Thoracic aorta (tissue), 2 donors: ENCODE measurements at regions not wholly inside any gene's neighbourhood (a gene's known extent, or its start where the extent isn't known, plus 50 kb on each side); places are given as distances from the start of the nearest gene placed in this dataset.
"Not testable (repeated sequence)": the region's sequence is repeated elsewhere in the genome, so short reads cannot be mapped to it uniquely, and the experiment has no call there.

Experiments used
- ATAC-seq: fragments of 150-250 bp; one replicate; pipeline ENCODE4 v1.8.0; 2017; ENCODE audit warnings: low read depth; ENCODE audit not compliant: insufficient number of reproducible peaks, low FRiP score
- DNase-seq: peaks from one replicate; pipeline ENCODE4 v3.0.0-alpha.2; 2020; ENCODE audit warnings: low spot score
- H3K27ac ChIP-seq, 2 donors: fragments of 200-600 bp; sonication (generic); 1 replicate in 1 of 2; 2 replicates in 1 of 2; pipeline ENCODE4 v1.5.1; 2016; ENCODE audit warnings: mild to moderate bottlenecking in 2 of 2, moderate library complexity in 2 of 2
- H3K27me3 ChIP-seq: fragments of 200-600 bp; sonication (generic); replicated peaks from 2 replicates; pipeline ENCODE4 v1.6.0; 2016; ENCODE audit warnings: mild to moderate bottlenecking; ENCODE audit not compliant: insufficient read depth
- H3K36me3 ChIP-seq: fragments of 200-600 bp; sonication (generic); one replicate; pipeline ENCODE4 v1.5.1; 2016
- H3K4me1 ChIP-seq, 2 donors: fragments of 200-600 bp; sonication (generic); 1 replicate in 1 of 2; 2 replicates in 1 of 2; pipeline versions ENCODE4 v1.5.1 to v1.6.0; 2016; ENCODE audit warnings: low read depth in 2 of 2, mild to moderate bottlenecking in 1 of 2; ENCODE audit not compliant: control insufficient read depth in 1 of 2
- H3K4me3 ChIP-seq: fragments of 200-600 bp; sonication (generic); 2 replicates; pipeline ENCODE4 v1.5.1; 2016; ENCODE audit warnings: mild to moderate bottlenecking
- H3K9me3 ChIP-seq: fragments of 200-600 bp; sonication (generic); 2 replicates; pipeline ENCODE4 v1.5.1; 2016
- CTCF ChIP-seq: fragments of 200-600 bp; sonication (generic); IDR thresholded peaks from one replicate; pipeline ENCODE4 v1.5.1; 2019; ENCODE audit warnings: antibody characterized with exemption

GRCh38 chr5:155633338-155633957, 619.9 kb downstream of the KIF4B start:
- no peak for ATAC-seq
- H3K9me3 ChIP-seq: no peaks in the 10 kb centered on the region
- H3K27me3 ChIP-seq: no peaks in the 10 kb centered on the region
- H3K27ac ChIP-seq: no peak overlapping the region
- no peaks in the 10 kb centered on the region for H3K4me1 ChIP-seq
- TF ChIP-seq CTCF: no peak
- no peak overlapping the region for H3K4me3 ChIP-seq
- DNase-seq: no peak
- no peaks in the 10 kb centered on the region for H3K36me3 ChIP-seq

GRCh38 chr5:155649666-155650065, 636.1 kb downstream of the KIF4B start:
- H3K27ac ChIP-seq: no peak overlapping the region
- DNase-seq: no peak
- no peaks in the 10 kb centered on the region for H3K9me3 ChIP-seq
- H3K27me3 ChIP-seq: no peaks in the 10 kb centered on the region
- ATAC-seq: no peak
- no peak overlapping the region for H3K4me3 ChIP-seq
- TF ChIP-seq CTCF: no peak
- no peaks in the 10 kb centered on the region for H3K4me1 ChIP-seq
- H3K36me3 ChIP-seq: no peaks in the 10 kb centered on the region

- DNase-seq (no peak), ATAC-seq (no peak)
- Histone ChIP-seq H3K9me3 (no peaks in the 10 kb centered on the region), H3K4me3 (no peak overlapping the region), H3K36me3 (no peaks in the 10 kb centered on the region), H3K27me3 (no peaks in the 10 kb centered on the region), H3K27ac (no peak overlapping the region), H3K4me1 (no peaks in the 10 kb centered on the region)
- no peak for TF ChIP-seq CTCF
Measured at GRCh38 chr5:155655569-155655968, 642.0 kb downstream of the KIF4B start.

- no peak overlapping the region for H3K4me3 ChIP-seq
- H3K27ac ChIP-seq: no peak overlapping the region
- no peak for ATAC-seq
- H3K4me1 ChIP-seq: no peaks in the 10 kb centered on the region
- DNase-seq: no peak
- no peaks in the 10 kb centered on the region for H3K27me3 ChIP-seq
- no peak for TF ChIP-seq CTCF
- H3K9me3 ChIP-seq: no peaks in the 10 kb centered on the region
- no peaks in the 10 kb centered on the region for H3K36me3 ChIP-seq
Measured at GRCh38 chr5:155661859-155662258, 648.3 kb downstream of the KIF4B start.

GRCh38 chr5:155665361-155665760, 651.8 kb downstream of the KIF4B start:
- TF ChIP-seq CTCF: no peak
- H3K4me1 ChIP-seq: no peaks in the 10 kb centered on the region
- no peak overlapping the region for H3K4me3 ChIP-seq
- no peaks in the 10 kb centered on the region for H3K36me3 ChIP-seq
- no peak overlapping the region for H3K27ac ChIP-seq
- no peak for ATAC-seq
- no peak for DNase-seq
- no peaks in the 10 kb centered on the region for H3K27me3 ChIP-seq
- H3K9me3 ChIP-seq: no peaks in the 10 kb centered on the region

GRCh38 chr5:155672001-155672400, 655.0 kb upstream of the SGCD start:
- ATAC-seq, H3K27me3 ChIP-seq: not testable (repeated sequence)

More at GRCh38 chr5:155672001-155672400, 655.0 kb upstream of the SGCD start:
- H3K27ac ChIP-seq, H3K9me3 ChIP-seq, H3K4me1 ChIP-seq, H3K4me3 ChIP-seq, DNase-seq, H3K36me3 ChIP-seq: not testable (repeated sequence)
